Gastroesophageal sphincter (tissue), 4 donors: ENCODE measurements at regions not wholly inside any gene's neighbourhood (a gene's known extent, or its start where the extent isn't known, plus 50 kb on each side); places are given as distances from the start of the nearest gene placed in this dataset.

Experiments used
- ATAC-seq: fragments of 150-250 bp; one replicate; pipeline ENCODE4 v1.9.1; 2016; ENCODE audit warnings: mild to moderate bottlenecking, moderate library complexity
- H3K27ac ChIP-seq, 4 donors: fragments of 200-600 bp; sonication (generic) in 3 of 4; 1 replicate in 3 of 4; 2 replicates in 1 of 4; pipeline ENCODE4 v1.5.1; 2016 to 2019
- H3K27me3 ChIP-seq: fragments of 200-600 bp; sonication (generic); one replicate; pipeline ENCODE4 v1.5.1; 2019
- H3K36me3 ChIP-seq, 2 donors: fragments of 200-600 bp; sonication (generic); one replicate each; pipeline ENCODE4 v1.5.1; 2019; ENCODE audit warnings: control low read depth in 1 of 2
- H3K4me1 ChIP-seq, 3 donors: fragments of 200-600 bp; sonication (generic); 1 replicate in 2 of 3; 2 replicates in 1 of 3; pipeline ENCODE4 v1.5.1; 2016 to 2019; ENCODE audit warnings: control low read depth in 2 of 3
- H3K4me3 ChIP-seq, 2 donors: fragments of 200-600 bp; sonication (generic); one replicate each; pipeline ENCODE4 v1.5.1; 2019; ENCODE audit warnings: mild to moderate bottlenecking in 1 of 2, moderate library complexity in 1 of 2
- H3K9me3 ChIP-seq, 3 donors: fragments of 200-600 bp; sonication (generic); one replicate each; pipeline ENCODE4 v1.5.1; 2017 to 2019; ENCODE audit warnings: control low read depth in 2 of 3
- CTCF ChIP-seq, 4 experiments: fragments of 200-600 bp in 2 of 4; fragments of 450-650 bp in 2 of 4; sonication (generic) in 1 of 4; IDR thresholded peaks; one replicate each; pipeline ENCODE4 v1.5.1; 2017 to 2019; ENCODE audit warnings: antibody characterized with exemption in 4 of 4, mild to moderate bottlenecking in 2 of 4, moderate library complexity in 2 of 4
- EP300 ChIP-seq: sonication (generic); formaldehyde crosslinking; IDR thresholded peaks from one replicate; pipeline ENCODE4 v1.6.1; 2017; ENCODE audit warnings: antibody characterized with exemption, mild to moderate bottlenecking
- POLR2A ChIP-seq, 2 donors: fragments of 450-650 bp; IDR thresholded peaks; one replicate each; pipeline ENCODE4 v1.6.1; 2017; ENCODE audit warnings: antibody characterized with exemption in 2 of 2, mild to moderate bottlenecking in 2 of 2, moderate library complexity in 1 of 2
- POLR2AphosphoS5 ChIP-seq: sonication (generic); formaldehyde crosslinking; IDR thresholded peaks from one replicate; pipeline ENCODE4 v1.6.1; 2017; ENCODE audit warnings: antibody characterized with exemption
- WGBS, 2 donors: methylation state at CpG; one replicate each; pipeline ENCODE4 v1.1.5; 2018; ENCODE audit warnings: low coverage in 1 of 2; 5-methylcytosine and 5-hydroxymethylcytosine counted together

DNA sequence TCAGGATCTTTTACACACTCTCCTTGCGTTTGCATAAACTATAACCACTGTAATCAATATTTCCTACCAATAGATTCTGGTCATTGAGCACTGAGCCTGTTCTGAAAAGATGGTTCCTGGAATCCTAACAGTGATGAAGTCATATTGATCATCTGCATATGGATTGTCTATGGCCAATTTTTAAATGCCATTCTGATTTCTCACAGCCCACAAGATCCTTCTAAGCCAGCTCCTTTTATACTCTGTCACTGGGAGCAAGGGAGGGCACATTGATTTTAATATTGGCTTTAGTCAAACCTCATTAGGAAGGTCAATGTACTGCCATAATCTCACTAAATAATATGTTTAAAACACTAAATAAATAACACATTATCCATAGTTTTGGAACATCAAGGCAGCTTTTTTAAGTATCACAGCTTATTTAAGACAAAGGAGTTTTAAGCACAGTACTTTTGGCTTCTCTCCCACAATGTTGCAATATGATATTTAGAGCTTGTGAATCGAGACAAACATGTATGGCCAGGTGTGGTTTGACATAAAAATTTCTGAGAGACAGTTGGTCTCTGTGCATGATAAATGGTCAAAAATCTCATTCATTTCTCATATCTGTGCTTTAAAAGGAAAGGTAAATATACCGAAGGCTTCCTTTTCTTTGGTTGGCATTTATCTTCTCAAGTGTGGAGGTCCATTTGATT lies 267.3 kb downstream of the MTX2 start:
- Histone ChIP-seq H3K9me3 (no peaks in the 10 kb centered on the region), H3K27ac (no peak overlapping the region), H3K4me1 (no peaks in the 10 kb centered on the region), H3K36me3 (no peaks in the 10 kb centered on the region), H3K4me3 (no peak overlapping the region), H3K27me3 (peaks cover 6% of the 10 kb centered on the region)
- 61% methylated on average over 3 of the region's 3 CpGs for WGBS, 2 donors
- no peak for ATAC-seq
- TF ChIP-seq EP300 (no peak), POLR2A (IDR thresholded peaks at IDR 0.05) (no peak), POLR2AphosphoS5 (no peak), CTCF (IDR thresholded peaks at IDR 0.05) (no peak)

GRCh38 chr2:176537932-176538331 lies 268.7 kb downstream of the MTX2 start:
- no peaks in the 10 kb centered on the region for H3K9me3 ChIP-seq
- H3K27ac ChIP-seq, result no peak overlapping the region
- H3K4me1 ChIP-seq, result no peaks in the 10 kb centered on the region
- no peak overlapping the region for H3K4me3 ChIP-seq
- WGBS, 2 donors, result 67 to 96% methylated on average over 2 to 3 of the region's 3 CpGs
- TF ChIP-seq CTCF (IDR thresholded peaks at IDR 0.05), result no peak
- TF ChIP-seq POLR2AphosphoS5, result no peak
- no peak for TF ChIP-seq POLR2A (IDR thresholded peaks at IDR 0.05)
- no peak for TF ChIP-seq EP300
- no peaks in the 10 kb centered on the region for H3K36me3 ChIP-seq
- H3K27me3 ChIP-seq, result peaks cover 8% of the 10 kb centered on the region
- no peak for ATAC-seq

- no peak overlapping the region for H3K4me3 ChIP-seq
- peaks cover 20% of the 10 kb centered on the region for H3K27me3 ChIP-seq
- no peak overlapping the region for H3K27ac ChIP-seq
- H3K36me3 ChIP-seq, result no peaks in the 10 kb centered on the region
- no peak for ATAC-seq
- no peaks in the 10 kb centered on the region for H3K9me3 ChIP-seq
- TF ChIP-seq EP300 (no peak), CTCF (IDR thresholded peaks at IDR 0.05) (no peak), POLR2A (IDR thresholded peaks at IDR 0.05) (no peak), POLR2AphosphoS5 (no peak)
- H3K4me1 ChIP-seq, result peaks cover 0 to 3% (median 0%) of the 10 kb centered on the region in 3 donors
- 50 to 55% methylated on average over 1 of the region's 1 CpG for WGBS, 2 donors
Observed at GRCh38 chr2:176540995-176541394, 271.8 kb downstream of the MTX2 start.

- Histone ChIP-seq H3K27me3 (peaks cover 17% of the 10 kb centered on the region), H3K9me3 (no peaks in the 10 kb centered on the region), H3K4me1 (peaks cover 0 to 5% (median 0%) of the 10 kb centered on the region in 3 donors), H3K4me3 (no peak overlapping the region), H3K36me3 (no peaks in the 10 kb centered on the region), H3K27ac (no peak overlapping the region)
- TF ChIP-seq CTCF (IDR thresholded peaks at IDR 0.05) (no peak), POLR2AphosphoS5 (no peak), EP300 (no peak), POLR2A (IDR thresholded peaks at IDR 0.05) (no peak)
- 23 to 38% methylated on average over 1 of the region's 1 CpG for WGBS, 2 donors
- ATAC-seq, result no peak
Observed at GRCh38 chr2:176542476-176542875, 273.2 kb downstream of the MTX2 start.

DNA sequence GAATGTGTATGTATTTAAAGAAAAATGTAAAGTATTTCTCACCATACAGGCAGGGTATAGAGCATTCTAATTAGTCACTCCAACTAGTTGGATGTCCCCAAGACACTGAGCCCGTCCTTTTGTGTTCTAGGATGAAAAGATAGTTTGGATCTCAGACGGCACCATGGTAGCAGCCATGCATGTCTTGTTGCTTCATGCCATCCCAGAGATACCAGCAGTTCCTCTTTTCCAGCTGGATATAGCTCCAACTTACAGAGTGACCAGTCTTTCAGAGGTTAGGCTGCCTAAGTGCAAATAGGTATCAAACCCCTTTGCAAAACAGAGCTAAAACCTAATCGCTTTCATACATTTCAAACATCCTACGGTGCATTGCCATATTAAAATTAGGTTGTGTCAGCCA lies 275.3 kb downstream of the MTX2 start:
- ATAC-seq, result no peak
- H3K36me3 ChIP-seq, result no peaks in the 10 kb centered on the region
- no peak for TF ChIP-seq EP300
- no peak for TF ChIP-seq POLR2A (IDR thresholded peaks at IDR 0.05)
- TF ChIP-seq CTCF (IDR thresholded peaks at IDR 0.05), result no peak
- no peak for TF ChIP-seq POLR2AphosphoS5
- peaks cover 14% of the 10 kb centered on the region for H3K27me3 ChIP-seq
- 83 to 88% methylated on average over 2 to 4 of the region's 4 CpGs for WGBS, 2 donors
- no peak overlapping the region for H3K4me3 ChIP-seq
- no peak overlapping the region for H3K27ac ChIP-seq
- H3K4me1 ChIP-seq, result peaks cover 0 to 5% (median 0%) of the 10 kb centered on the region in 3 donors
- H3K9me3 ChIP-seq, result no peaks in the 10 kb centered on the region
